MM.1S (cell line): ENCODE measurements at regions not wholly inside any gene's neighbourhood (a gene's known extent, or its start where the extent isn't known, plus 50 kb on each side); places are given as distances from the start of the nearest gene placed in this dataset.

Source experiments
- DNase-seq: peaks from one replicate; pipeline ENCODE4 v3.0.0-alpha.2; 2015
- H2AFZ ChIP-seq: fragments of 300-600 bp; sonication (generic); 2 replicates; pipeline ENCODE4 v1.6.0; 2016; ENCODE audit warnings: antibody characterized with exemption, low read length
- H3F3A ChIP-seq: fragments of 300-600 bp; sonication (generic); 2 replicates; pipeline ENCODE4 v1.6.1; 2016; ENCODE audit warnings: mild to moderate bottlenecking, antibody characterized with exemption, low read length, moderate library complexity, mixed read lengths; ENCODE audit not compliant: insufficient read depth
- H3K27ac ChIP-seq: fragments of 300-600 bp; sonication (generic); 2 replicates; pipeline ENCODE4 v1.5.1; 2016; ENCODE audit warnings: mild to moderate bottlenecking, low read length
- H3K27me3 ChIP-seq: fragments of 300-600 bp; sonication (generic); replicated peaks from 2 replicates; pipeline ENCODE4 v1.6.0; 2016; ENCODE audit warnings: low read length; ENCODE audit not compliant: insufficient read depth
- H3K36me3 ChIP-seq: fragments of 300-600 bp; sonication (generic); replicated peaks from 2 replicates; pipeline ENCODE4 v1.6.1; 2016; ENCODE audit warnings: mild to moderate bottlenecking, low read length, mixed read lengths; ENCODE audit not compliant: insufficient read depth
- H3K4me1 ChIP-seq: fragments of 300-600 bp; sonication (generic); 2 replicates; pipeline ENCODE4 v1.6.1; 2016; ENCODE audit warnings: low read length, mixed read lengths
- H3K4me2 ChIP-seq: fragments of 300-600 bp; sonication (generic); 2 replicates; pipeline ENCODE4 v1.6.0; 2016; ENCODE audit warnings: low read depth, low read length
- H3K4me3 ChIP-seq: fragments of 300-600 bp; sonication (generic); 2 replicates; pipeline ENCODE4 v1.5.1; 2016; ENCODE audit warnings: low read length, mixed read lengths
- H3K79me2 ChIP-seq: fragments of 300-600 bp; sonication (generic); 2 replicates; pipeline ENCODE4 v1.6.1; 2016; ENCODE audit warnings: mixed run types, low read length, mixed read lengths
- H3K9ac ChIP-seq: fragments of 300-600 bp; sonication (generic); 2 replicates; pipeline ENCODE4 v1.6.1; 2016; ENCODE audit warnings: low read length, mixed read lengths
- H3K9me2 ChIP-seq: fragments of 300-600 bp; sonication (generic); replicated peaks from 2 replicates; pipeline ENCODE4 v1.6.1; 2016; ENCODE audit warnings: mild to moderate bottlenecking, low read length, mixed read lengths; ENCODE audit not compliant: insufficient read depth
- H3K9me3 ChIP-seq: fragments of 300-600 bp; sonication (generic); replicated peaks from 2 replicates; pipeline ENCODE4 v1.6.1; 2016; ENCODE audit warnings: mild to moderate bottlenecking, low read length, mixed read lengths; ENCODE audit not compliant: insufficient read depth
- H4K20me1 ChIP-seq: fragments of 300-600 bp; sonication (generic); 2 replicates; pipeline ENCODE4 v1.6.1; 2016; ENCODE audit warnings: mild to moderate bottlenecking, low read length, moderate library complexity, mixed read lengths; ENCODE audit not compliant: insufficient read depth
- EZH2 ChIP-seq: fragments of 300-600 bp; sonication (generic); optimal IDR thresholded peaks from 2 replicates; pipeline ENCODE3; 2017; ENCODE audit warnings: low read depth, mild to moderate bottlenecking, antibody characterized with exemption, low read length, mixed read lengths
- EZH2phosphoT487 ChIP-seq: fragments of 300-600 bp; sonication (generic); IDR thresholded peaks from 2 replicates; pipeline ENCODE4 v1.6.1; 2018; ENCODE audit warnings: antibody characterized with exemption, low read length
- TF ChIP-seq, protein P1 (sequence below): fragments of 300-600 bp; sonication (generic); IDR thresholded peaks from 2 replicates; pipeline ENCODE4 v1.5.1; 2016; ENCODE audit warnings: antibody characterized with exemption, low read length, mixed read lengths

DNA sequence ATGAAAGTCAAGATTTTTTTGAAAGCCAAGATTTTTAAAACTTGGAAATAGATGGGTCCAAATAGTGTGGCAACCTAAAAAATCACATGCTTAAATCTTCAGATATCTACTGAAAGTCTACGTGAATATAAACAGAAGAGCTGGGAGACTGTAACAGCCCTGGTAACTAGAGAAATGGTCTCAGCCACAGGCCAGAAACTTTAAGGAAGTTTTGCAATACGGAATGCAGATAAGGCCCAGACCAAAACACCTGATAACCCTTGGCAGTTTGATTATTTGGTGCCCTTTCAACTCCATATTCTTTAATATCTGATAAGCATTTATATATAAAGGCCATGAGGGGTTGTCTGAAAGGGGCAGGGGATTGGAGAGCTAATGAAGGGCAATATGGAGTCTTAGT lies 537.3 kb upstream of the TGFBR2 start:
- Histone ChIP-seq H3K27ac (no peak overlapping the region), H3K79me2 (no peaks in the 10 kb centered on the region), H2AFZ (no peak overlapping the region), H3K36me3 (no peaks in the 10 kb centered on the region), H3F3A (no peaks in the 10 kb centered on the region), H3K27me3 (no peaks in the 10 kb centered on the region), H3K4me1 (no peaks in the 10 kb centered on the region), H3K9ac (no peak overlapping the region), H3K4me3 (no peak overlapping the region), H3K9me2 (no peaks in the 10 kb centered on the region), H4K20me1 (no peaks in the 10 kb centered on the region), H3K4me2 (no peak overlapping the region), H3K9me3 (no peaks in the 10 kb centered on the region)
- no peak for DNase-seq
- TF ChIP-seq EZH2: no peak
- TF ChIP-seq, protein P1, sequence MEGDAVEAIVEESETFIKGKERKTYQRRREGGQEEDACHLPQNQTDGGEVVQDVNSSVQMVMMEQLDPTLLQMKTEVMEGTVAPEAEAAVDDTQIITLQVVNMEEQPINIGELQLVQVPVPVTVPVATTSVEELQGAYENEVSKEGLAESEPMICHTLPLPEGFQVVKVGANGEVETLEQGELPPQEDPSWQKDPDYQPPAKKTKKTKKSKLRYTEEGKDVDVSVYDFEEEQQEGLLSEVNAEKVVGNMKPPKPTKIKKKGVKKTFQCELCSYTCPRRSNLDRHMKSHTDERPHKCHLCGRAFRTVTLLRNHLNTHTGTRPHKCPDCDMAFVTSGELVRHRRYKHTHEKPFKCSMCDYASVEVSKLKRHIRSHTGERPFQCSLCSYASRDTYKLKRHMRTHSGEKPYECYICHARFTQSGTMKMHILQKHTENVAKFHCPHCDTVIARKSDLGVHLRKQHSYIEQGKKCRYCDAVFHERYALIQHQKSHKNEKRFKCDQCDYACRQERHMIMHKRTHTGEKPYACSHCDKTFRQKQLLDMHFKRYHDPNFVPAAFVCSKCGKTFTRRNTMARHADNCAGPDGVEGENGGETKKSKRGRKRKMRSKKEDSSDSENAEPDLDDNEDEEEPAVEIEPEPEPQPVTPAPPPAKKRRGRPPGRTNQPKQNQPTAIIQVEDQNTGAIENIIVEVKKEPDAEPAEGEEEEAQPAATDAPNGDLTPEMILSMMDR: no peak
- no peak for TF ChIP-seq EZH2phosphoT487

DNA sequence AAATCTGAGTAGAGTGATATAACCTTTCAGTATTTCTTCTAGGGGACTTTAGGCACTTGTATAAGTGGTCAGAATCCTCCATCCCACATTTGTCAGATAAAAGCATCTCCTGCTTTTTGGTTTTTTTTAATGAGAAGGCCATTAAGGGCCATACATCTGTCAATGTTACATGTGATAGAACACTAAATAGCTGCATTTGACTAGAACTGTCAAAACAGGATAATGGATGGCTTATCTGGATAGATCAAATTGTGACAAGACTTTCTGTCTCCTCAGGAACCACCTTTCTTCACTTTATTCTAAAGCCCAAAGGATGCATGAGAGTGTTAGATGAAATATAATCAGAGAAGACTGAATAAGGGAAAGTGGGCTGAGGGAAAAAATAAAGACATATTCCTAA lies 533.4 kb upstream of the TGFBR2 start:
- no peaks in the 10 kb centered on the region for H3K9me2 ChIP-seq
- DNase-seq: no peak
- no peaks in the 10 kb centered on the region for H4K20me1 ChIP-seq
- H3K36me3 ChIP-seq: no peaks in the 10 kb centered on the region
- H3K9ac ChIP-seq: no peak overlapping the region
- H3K4me2 ChIP-seq: no peak overlapping the region
- H3K27me3 ChIP-seq: no peaks in the 10 kb centered on the region
- H3K4me3 ChIP-seq: no peak overlapping the region
- no peaks in the 10 kb centered on the region for H3F3A ChIP-seq
- no peaks in the 10 kb centered on the region for H3K9me3 ChIP-seq
- H3K4me1 ChIP-seq: no peaks in the 10 kb centered on the region
- no peak overlapping the region for H2AFZ ChIP-seq
- H3K79me2 ChIP-seq: no peaks in the 10 kb centered on the region
- H3K27ac ChIP-seq: no peak overlapping the region
- TF ChIP-seq EZH2 (no peak), EZH2phosphoT487 (no peak)
- TF ChIP-seq, protein P1: no peak

DNA sequence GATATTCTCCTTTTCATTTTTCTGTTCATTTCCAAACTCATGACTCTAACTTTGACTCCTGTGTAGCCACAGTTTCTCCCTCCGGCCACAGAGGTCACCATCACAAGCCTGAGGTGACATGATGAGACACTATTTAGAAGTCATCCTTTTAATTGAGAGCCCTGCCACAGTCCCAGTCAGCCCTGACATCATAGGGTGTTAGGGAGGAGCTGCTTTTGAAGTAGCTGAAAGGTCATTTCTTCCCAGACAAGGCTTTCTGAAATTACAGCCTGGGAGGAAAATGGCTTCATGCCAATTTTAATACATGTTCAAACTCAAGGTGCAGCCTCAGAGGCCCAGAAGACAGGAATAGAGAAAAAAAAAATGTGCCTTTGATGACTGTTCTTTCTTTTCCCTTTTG lies 532.8 kb upstream of the TGFBR2 start:
- H4K20me1 ChIP-seq: no peaks in the 10 kb centered on the region
- no peaks in the 10 kb centered on the region for H3K79me2 ChIP-seq
- H3K9ac ChIP-seq: no peak overlapping the region
- no peaks in the 10 kb centered on the region for H3K9me2 ChIP-seq
- no peaks in the 10 kb centered on the region for H3K4me1 ChIP-seq
- H3K27ac ChIP-seq: no peak overlapping the region
- H3K36me3 ChIP-seq: no peaks in the 10 kb centered on the region
- H3K27me3 ChIP-seq: no peaks in the 10 kb centered on the region
- no peak overlapping the region for H3K4me3 ChIP-seq
- DNase-seq: no peak
- TF ChIP-seq EZH2phosphoT487 (no peak), EZH2 (no peak)
- TF ChIP-seq, protein P1: no peak
- no peak overlapping the region for H3K4me2 ChIP-seq
- H2AFZ ChIP-seq: no peak overlapping the region
- H3F3A ChIP-seq: no peaks in the 10 kb centered on the region
- H3K9me3 ChIP-seq: no peaks in the 10 kb centered on the region
